DOHH2 (cell line): ENCODE measurements at regions not wholly inside any gene's neighbourhood (a gene's known extent, or its start where the extent isn't known, plus 50 kb on each side); places are given as distances from the start of the nearest gene placed in this dataset.

Experiments
- H3F3A ChIP-seq: fragments of 200-600 bp; sonication (generic), shearing (Covaris generic); 2 replicates; pipeline ENCODE4 v1.6.0; 2016; ENCODE audit warnings: antibody characterized with exemption, mild to moderate bottlenecking; ENCODE audit not compliant: control insufficient read depth, insufficient read depth
- H3K27ac ChIP-seq: fragments of 200-600 bp; sonication (generic); 2 replicates; pipeline ENCODE4 v1.5.1; 2014; ENCODE audit warnings: low read depth, mild to moderate bottlenecking, low read length, moderate library complexity
- H3K27me3 ChIP-seq: fragments of 200-600 bp; sonication (generic); 2 replicates; pipeline ENCODE4 v1.6.1; 2014; ENCODE audit warnings: mild to moderate bottlenecking, low read length, mixed read lengths; ENCODE audit not compliant: control insufficient read depth
- H3K36me3 ChIP-seq: fragments of 200-600 bp; sonication (generic); 2 replicates; pipeline ENCODE4 v1.6.1; 2014; ENCODE audit warnings: mild to moderate bottlenecking, low read length, moderate library complexity, mixed read lengths; ENCODE audit not compliant: control insufficient read depth
- H3K4me1 ChIP-seq: fragments of 200-600 bp; sonication (generic); 2 replicates; pipeline ENCODE4 v1.6.1; 2014; ENCODE audit warnings: mild to moderate bottlenecking, low read length, mixed read lengths; ENCODE audit not compliant: control insufficient read depth
- H3K4me2 ChIP-seq: fragments of 200-600 bp; sonication (generic); 2 replicates; pipeline ENCODE4 v1.6.0; 2014; ENCODE audit warnings: mild to moderate bottlenecking, low read length, moderate library complexity
- H3K4me3 ChIP-seq: fragments of 200-600 bp; sonication (generic); 2 replicates; pipeline ENCODE4 v1.5.1; 2014; ENCODE audit warnings: mild to moderate bottlenecking, low read length, mixed read lengths
- H3K79me2 ChIP-seq: fragments of 200-600 bp; sonication (generic); 2 replicates; pipeline ENCODE4 v1.6.1; 2014; ENCODE audit warnings: mild to moderate bottlenecking, low read length, mixed read lengths; ENCODE audit not compliant: control insufficient read depth
- H3K9me2 ChIP-seq: fragments of 200-600 bp; sonication (generic); replicated peaks from 2 replicates; pipeline ENCODE4 v1.6.1; 2014; ENCODE audit warnings: mild to moderate bottlenecking, low read length, mixed read lengths; ENCODE audit not compliant: control insufficient read depth
- H3K9me3 ChIP-seq: fragments of 200-600 bp; sonication (generic); 2 replicates; pipeline ENCODE4 v1.6.1; 2014; ENCODE audit warnings: antibody characterized with exemption, low read length, mixed read lengths; ENCODE audit not compliant: control insufficient read depth, insufficient read depth
- H4K20me1 ChIP-seq: fragments of 200-600 bp; sonication (generic); 2 replicates; pipeline ENCODE4 v1.6.0; 2014; ENCODE audit warnings: low read depth, mild to moderate bottlenecking, antibody characterized with exemption, low read length, moderate library complexity; ENCODE audit not compliant: control insufficient read depth, insufficient read depth
- EZH2phosphoT487 ChIP-seq: fragments of 200-600 bp; sonication (generic); IDR thresholded peaks from 2 replicates; pipeline ENCODE4 v1.6.1; 2017; ENCODE audit warnings: borderline replicate concordance, mild to moderate bottlenecking, antibody characterized with exemption, low read length, moderate library complexity, mixed read lengths
- TF ChIP-seq, protein P1 (sequence below): fragments of 200-600 bp; sonication (generic); IDR thresholded peaks from one replicate; pipeline ENCODE4 v1.5.1; 2014; ENCODE audit warnings: antibody characterized with exemption, mild to moderate bottlenecking, low read depth, low read length; ENCODE audit not compliant: poor library complexity, severe bottlenecking

DNA sequence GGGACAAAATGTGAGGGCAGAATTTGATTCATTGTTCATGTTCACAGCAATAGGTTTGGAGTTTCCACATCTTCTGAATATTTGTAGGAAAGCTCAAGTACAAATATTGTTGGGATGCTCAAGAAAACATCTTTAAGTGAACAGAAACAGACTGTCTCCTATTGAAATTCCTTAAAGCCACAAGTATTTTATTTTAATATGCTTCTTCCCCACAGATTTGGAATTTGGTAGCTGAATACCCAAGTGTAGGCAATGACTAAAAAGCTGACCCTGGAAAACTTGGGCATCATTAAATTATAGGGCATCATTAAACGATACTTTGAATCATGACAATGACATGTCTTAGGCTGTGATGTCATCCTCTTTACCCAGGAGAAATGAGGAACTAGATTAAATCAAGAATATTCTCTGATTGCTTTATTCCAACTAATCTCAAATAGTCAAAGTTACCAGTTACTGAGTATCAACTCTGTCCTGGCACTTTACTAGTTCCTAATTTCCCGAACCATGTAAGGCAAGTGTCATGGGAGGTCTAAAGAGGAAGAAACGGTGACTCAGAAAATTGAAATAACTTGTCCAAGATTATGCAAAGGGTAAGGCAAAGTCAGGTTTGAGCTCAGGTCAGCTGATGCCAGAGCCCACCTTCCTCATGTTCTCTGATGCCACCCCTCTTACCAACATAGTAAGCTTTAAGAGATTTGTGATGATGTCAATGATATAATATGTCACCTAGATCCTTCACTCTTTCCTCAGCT, 223.1 kb upstream of the LEF1 start:
- Histone ChIP-seq H3K9me2 (no peaks in the 10 kb centered on the region), H3F3A (no peaks in the 10 kb centered on the region), H3K9me3 (no peaks in the 10 kb centered on the region), H4K20me1 (no peaks in the 10 kb centered on the region), H3K27ac (no peak overlapping the region), H3K4me2 (no peak overlapping the region), H3K4me3 (no peak overlapping the region), H3K79me2 (no peaks in the 10 kb centered on the region), H3K27me3 (peaks cover 10% of the 10 kb centered on the region; the same call in 1 of the 2 replicates), H3K36me3 (no peaks in the 10 kb centered on the region), H3K4me1 (no peaks in the 10 kb centered on the region)
- no peak for TF ChIP-seq EZH2phosphoT487
- TF ChIP-seq, protein P1, sequence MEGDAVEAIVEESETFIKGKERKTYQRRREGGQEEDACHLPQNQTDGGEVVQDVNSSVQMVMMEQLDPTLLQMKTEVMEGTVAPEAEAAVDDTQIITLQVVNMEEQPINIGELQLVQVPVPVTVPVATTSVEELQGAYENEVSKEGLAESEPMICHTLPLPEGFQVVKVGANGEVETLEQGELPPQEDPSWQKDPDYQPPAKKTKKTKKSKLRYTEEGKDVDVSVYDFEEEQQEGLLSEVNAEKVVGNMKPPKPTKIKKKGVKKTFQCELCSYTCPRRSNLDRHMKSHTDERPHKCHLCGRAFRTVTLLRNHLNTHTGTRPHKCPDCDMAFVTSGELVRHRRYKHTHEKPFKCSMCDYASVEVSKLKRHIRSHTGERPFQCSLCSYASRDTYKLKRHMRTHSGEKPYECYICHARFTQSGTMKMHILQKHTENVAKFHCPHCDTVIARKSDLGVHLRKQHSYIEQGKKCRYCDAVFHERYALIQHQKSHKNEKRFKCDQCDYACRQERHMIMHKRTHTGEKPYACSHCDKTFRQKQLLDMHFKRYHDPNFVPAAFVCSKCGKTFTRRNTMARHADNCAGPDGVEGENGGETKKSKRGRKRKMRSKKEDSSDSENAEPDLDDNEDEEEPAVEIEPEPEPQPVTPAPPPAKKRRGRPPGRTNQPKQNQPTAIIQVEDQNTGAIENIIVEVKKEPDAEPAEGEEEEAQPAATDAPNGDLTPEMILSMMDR, result no peak

DNA sequence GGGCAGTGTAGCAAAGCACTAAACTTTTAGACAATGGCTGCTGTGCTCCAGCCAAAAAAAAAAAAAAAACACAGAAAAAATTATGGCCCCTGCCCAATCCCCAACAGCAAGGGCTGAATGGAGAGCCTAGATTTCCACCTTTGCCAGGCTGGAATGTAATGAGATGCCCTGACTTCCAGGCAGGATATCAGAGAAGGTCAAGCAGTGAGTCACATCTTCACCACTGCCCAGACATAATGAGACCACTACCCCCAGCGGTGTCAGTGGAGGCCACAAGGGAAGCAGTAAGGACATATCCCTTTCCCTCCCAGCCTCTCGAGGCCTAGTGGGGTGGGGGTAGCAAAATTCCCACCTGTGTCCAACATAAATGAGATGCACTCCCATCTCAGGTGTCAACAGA, 216.3 kb upstream of the LEF1 start:
- Histone ChIP-seq H3K9me3 (no peaks in the 10 kb centered on the region), H3K4me2 (no peak overlapping the region), H3K9me2 (no peaks in the 10 kb centered on the region), H3K4me3 (no peak overlapping the region), H3K4me1 (peaks cover 10% of the 10 kb centered on the region), H3K36me3 (no peaks in the 10 kb centered on the region), H3F3A (no peaks in the 10 kb centered on the region), H4K20me1 (no peaks in the 10 kb centered on the region), H3K79me2 (no peaks in the 10 kb centered on the region), H3K27ac (no peak overlapping the region), H3K27me3 (peaks cover 24% of the 10 kb centered on the region)
- TF ChIP-seq, protein P1, result no peak
- no peak for TF ChIP-seq EZH2phosphoT487

DNA sequence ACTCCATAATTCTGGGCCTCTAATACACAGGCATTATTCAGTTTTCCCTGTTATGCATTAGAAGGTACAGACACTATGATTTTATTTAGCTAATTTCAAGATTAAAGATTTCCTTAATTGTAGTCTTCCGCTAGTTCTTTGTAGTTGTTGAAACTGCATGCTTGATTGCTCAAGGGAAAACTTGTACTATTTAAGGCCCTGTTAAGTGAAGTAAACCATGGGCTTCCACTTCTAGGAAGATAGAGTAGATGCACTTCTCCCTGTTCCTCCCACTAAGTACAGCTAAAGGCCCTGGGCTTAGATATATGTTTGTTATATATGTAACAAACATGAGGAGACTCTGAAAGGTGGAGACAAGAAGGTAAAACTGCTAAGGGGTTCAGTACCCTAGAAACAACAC, 215.8 kb upstream of the LEF1 start:
- no peaks in the 10 kb centered on the region for H3K9me3 ChIP-seq
- no peaks in the 10 kb centered on the region for H3F3A ChIP-seq
- H3K4me1 ChIP-seq, result peaks cover 10% of the 10 kb centered on the region
- no peaks in the 10 kb centered on the region for H3K9me2 ChIP-seq
- H3K79me2 ChIP-seq, result no peaks in the 10 kb centered on the region
- no peak overlapping the region for H3K27ac ChIP-seq
- no peak overlapping the region for H3K4me3 ChIP-seq
- TF ChIP-seq EZH2phosphoT487, result no peak
- TF ChIP-seq, protein P1, result no peak
- H4K20me1 ChIP-seq, result no peaks in the 10 kb centered on the region
- H3K36me3 ChIP-seq, result no peaks in the 10 kb centered on the region
- no peak overlapping the region for H3K4me2 ChIP-seq
- H3K27me3 ChIP-seq, result peaks cover 28% of the 10 kb centered on the region
